HK-2 (cell line): ENCODE measurements at regions not wholly inside any gene's neighbourhood (a gene's known extent, or its start where the extent isn't known, plus 50 kb on each side); places are given as distances from the start of the nearest gene placed in this dataset.
"Not testable (repeated sequence)": the region's sequence is repeated elsewhere in the genome, so short reads cannot be mapped to it uniquely, and the experiment has no call there.

ENCODE experiments used
- DNase-seq: peaks from one replicate; pipeline ENCODE4 v3.0.0-alpha.2; 2018; ENCODE audit not compliant: unreplicated experiment

GRCh38 chr4:115657991-115658650, 544.7 kb upstream of the NDST4 start:
- DNase-seq = no peak

- no peak for DNase-seq
These were observed 542.2 kb upstream of the NDST4 start for GRCh38 chr4:115655626-115656025.

GRCh38 chr4:115648786-115649185, 535.4 kb upstream of the NDST4 start:
- DNase-seq = no peak

- no peak for DNase-seq
These were observed 515.9 kb upstream of the NDST4 start for GRCh38 chr4:115629270-115629669.

GRCh38 chr4:115609631-115610030, 496.2 kb upstream of the NDST4 start:
- no peak for DNase-seq

GRCh38 chr4:115607311-115607710, 493.9 kb upstream of the NDST4 start:
- DNase-seq = no peak

- DNase-seq = no peak
These were observed 483.0 kb upstream of the NDST4 start for GRCh38 chr4:115596265-115597001.

- no peak for DNase-seq
These were observed 467.5 kb upstream of the NDST4 start for GRCh38 chr4:115580901-115581300.

- DNase-seq = no peak
These were observed 462.4 kb upstream of the NDST4 start for GRCh38 chr4:115575851-115576250.

- DNase-seq = no peak
These were observed 449.1 kb upstream of the NDST4 start for GRCh38 chr4:115562506-115562905.

GRCh38 chr4:115548123-115548522, 434.7 kb upstream of the NDST4 start:
- DNase-seq = no peak

- DNase-seq = no peak
These were observed 424.0 kb upstream of the NDST4 start for GRCh38 chr4:115537387-115537786.

- DNase-seq = no peak
These were observed 415.7 kb upstream of the NDST4 start for GRCh38 chr4:115529126-115529525.

GRCh38 chr4:115519476-115519875, 406.1 kb upstream of the NDST4 start:
- DNase-seq = not testable (repeated sequence)

- DNase-seq = no peak
These were observed 402.4 kb upstream of the NDST4 start for GRCh38 chr4:115515772-115516171.

GRCh38 chr4:115515366-115515765, 401.9 kb upstream of the NDST4 start:
- no peak for DNase-seq

GRCh38 chr4:115514675-115515074, 401.3 kb upstream of the NDST4 start:
- no peak for DNase-seq

- DNase-seq = no peak
These were observed 391.9 kb upstream of the NDST4 start for GRCh38 chr4:115505326-115505725.

- DNase-seq = no peak
These were observed 388.2 kb upstream of the NDST4 start for GRCh38 chr4:115501656-115502055.

GRCh38 chr4:115493770-115494169, 380.4 kb upstream of the NDST4 start:
- not testable (repeated sequence) for DNase-seq

- no peak for DNase-seq
These were observed 378.3 kb upstream of the NDST4 start for GRCh38 chr4:115491686-115492085.

- DNase-seq = no peak
These were observed 375.9 kb upstream of the NDST4 start for GRCh38 chr4:115489279-115489678.

GRCh38 chr4:115485402-115485801, 372.0 kb upstream of the NDST4 start:
- no peak for DNase-seq

- DNase-seq = no peak
These were observed 371.1 kb upstream of the NDST4 start for GRCh38 chr4:115484479-115484878.
